OCI-LY3 (cell line): ENCODE measurements at regions not wholly inside any gene's neighbourhood (a gene's known extent, or its start where the extent isn't known, plus 50 kb on each side); places are given as distances from the start of the nearest gene placed in this dataset.

Experiments used
- H2AFZ ChIP-seq: fragments of 200-600, 300-600 bp; shearing (Covaris generic); 2 replicates; pipeline ENCODE4 v1.6.0; 2014; ENCODE audit warnings: antibody characterized with exemption, low read depth, low read length
- H3K27ac ChIP-seq: fragments of 200-600, 300-600 bp; sonication (generic); 2 replicates; pipeline ENCODE4 v1.5.1; 2014; ENCODE audit warnings: mild to moderate bottlenecking, low read length, moderate library complexity, mixed read lengths
- H3K27me3 ChIP-seq: fragments of 200-600, 300-600 bp; sonication (generic); 2 replicates; pipeline ENCODE4 v1.6.1; 2014; ENCODE audit warnings: low read depth, low read length, mixed read lengths
- H3K36me3 ChIP-seq: fragments of 200-600, 300-600 bp; sonication (generic); replicated peaks from 2 replicates; pipeline ENCODE3; 2014; ENCODE audit warnings: low read depth, low read length, mixed read lengths
- H3K4me1 ChIP-seq: fragments of 300-600, 200-600 bp; sonication (generic); 2 replicates; pipeline ENCODE4 v1.6.1; 2014; ENCODE audit warnings: low read length, mixed read lengths
- H3K4me2 ChIP-seq: fragments of 200-600, 300-600 bp; sonication (generic); 2 replicates; pipeline ENCODE4 v1.6.1; 2014; ENCODE audit warnings: low read length, mixed read lengths
- H3K4me3 ChIP-seq: fragments of 300-600, 200-600 bp; sonication (generic); 2 replicates; pipeline ENCODE4 v1.5.1; 2014; ENCODE audit warnings: antibody characterized with exemption, mild to moderate bottlenecking, low read length, moderate library complexity
- H3K79me2 ChIP-seq: fragments of 300-600, 200-600 bp; shearing (Covaris generic); 2 replicates; pipeline ENCODE4 v1.6.1; 2014; ENCODE audit warnings: mild to moderate bottlenecking, low read length, mixed read lengths
- H3K9ac ChIP-seq: fragments of 300-600, 200-600 bp; shearing (Covaris generic); 2 replicates; pipeline ENCODE4 v1.6.0; 2014; ENCODE audit warnings: mild to moderate bottlenecking, low read length, moderate library complexity
- H3K9me3 ChIP-seq: fragments of 200-600, 300-600 bp; shearing (Covaris generic); 2 replicates; pipeline ENCODE4 v1.6.1; 2014; ENCODE audit warnings: low read length, mixed read lengths; ENCODE audit not compliant: insufficient read depth
- H4K20me1 ChIP-seq: fragments of 200-600, 300-600 bp; sonication (generic); 2 replicates; pipeline ENCODE4 v1.6.1; 2016; ENCODE audit warnings: low read length, mixed read lengths; ENCODE audit not compliant: insufficient read depth
- CTCF ChIP-seq: fragments of 200-600, 300-600 bp; sonication (generic); IDR thresholded peaks from 2 replicates; pipeline ENCODE4 v1.5.1; 2014; ENCODE audit warnings: antibody characterized with exemption, low read length, low read depth
- EZH2phosphoT487 ChIP-seq: fragments of 200-600 bp; shearing (Covaris generic); IDR thresholded peaks from 2 replicates; pipeline ENCODE4 v1.6.1; 2018; ENCODE audit warnings: antibody characterized with exemption, mixed run types, low read depth

GRCh38 chr14:82091097-82091496, 557.4 kb upstream of the SEL1L start:
- no peaks in the 10 kb centered on the region for H3K27me3 ChIP-seq
- no peak overlapping the region for H2AFZ ChIP-seq
- no peak overlapping the region for H3K9ac ChIP-seq
- H3K4me1 ChIP-seq: no peaks in the 10 kb centered on the region
- no peak overlapping the region for H3K27ac ChIP-seq
- no peaks in the 10 kb centered on the region for H3K79me2 ChIP-seq
- H3K4me3 ChIP-seq: no peak overlapping the region
- no peaks in the 10 kb centered on the region for H3K36me3 ChIP-seq
- TF ChIP-seq EZH2phosphoT487 (no peak), CTCF (no peak)
- no peaks in the 10 kb centered on the region for H3K9me3 ChIP-seq
- H4K20me1 ChIP-seq: no peaks in the 10 kb centered on the region
- no peak overlapping the region for H3K4me2 ChIP-seq

- Histone ChIP-seq H3K27me3 (no peaks in the 10 kb centered on the region), H4K20me1 (no peaks in the 10 kb centered on the region), H3K4me3 (no peak overlapping the region), H2AFZ (no peak overlapping the region), H3K27ac (no peak overlapping the region), H3K79me2 (no peaks in the 10 kb centered on the region), H3K36me3 (no peaks in the 10 kb centered on the region), H3K9ac (no peak overlapping the region), H3K4me1 (no peaks in the 10 kb centered on the region), H3K9me3 (no peaks in the 10 kb centered on the region), H3K4me2 (no peak overlapping the region)
- TF ChIP-seq EZH2phosphoT487 (no peak), CTCF (no peak)
These were observed 561.2 kb upstream of the SEL1L start for GRCh38 chr14:82094829-82095345.

- TF ChIP-seq CTCF (no peak), EZH2phosphoT487 (no peak)
- H3K9ac ChIP-seq: no peak overlapping the region
- no peaks in the 10 kb centered on the region for H3K79me2 ChIP-seq
- no peaks in the 10 kb centered on the region for H3K27me3 ChIP-seq
- H3K4me1 ChIP-seq: no peaks in the 10 kb centered on the region
- H4K20me1 ChIP-seq: no peaks in the 10 kb centered on the region
- no peaks in the 10 kb centered on the region for H3K9me3 ChIP-seq
- H3K4me3 ChIP-seq: no peak overlapping the region
- H3K36me3 ChIP-seq: no peaks in the 10 kb centered on the region
- no peak overlapping the region for H2AFZ ChIP-seq
- H3K4me2 ChIP-seq: no peak overlapping the region
- H3K27ac ChIP-seq: no peak overlapping the region
These were observed 570.4 kb upstream of the SEL1L start for GRCh38 chr14:82104013-82104412.

GRCh38 chr14:82112210-82112839, 578.7 kb upstream of the SEL1L start:
- no peaks in the 10 kb centered on the region for H3K36me3 ChIP-seq
- H3K79me2 ChIP-seq: no peaks in the 10 kb centered on the region
- no peak overlapping the region for H3K9ac ChIP-seq
- no peak overlapping the region for H3K4me2 ChIP-seq
- no peak overlapping the region for H2AFZ ChIP-seq
- H3K9me3 ChIP-seq: no peaks in the 10 kb centered on the region
- H3K4me1 ChIP-seq: no peaks in the 10 kb centered on the region
- H4K20me1 ChIP-seq: no peaks in the 10 kb centered on the region
- H3K4me3 ChIP-seq: no peak overlapping the region
- H3K27me3 ChIP-seq: no peaks in the 10 kb centered on the region
- H3K27ac ChIP-seq: no peak overlapping the region
- TF ChIP-seq CTCF: no peak
- TF ChIP-seq EZH2phosphoT487: no peak
